GM21423 (cell line): ENCODE measurements at regions not wholly inside any gene's neighbourhood (a gene's known extent, or its start where the extent isn't known, plus 50 kb on each side); places are given as distances from the start of the nearest gene placed in this dataset.
"Not testable (repeated sequence)": the region's sequence is repeated elsewhere in the genome, so short reads cannot be mapped to it uniquely, and the experiment has no call there.

ENCODE experiments used
- ATAC-seq: cut with Tn5 transposase; IDR thresholded peaks from one replicate; pipeline ENCODE4 v1.9.1; 2021; ENCODE audit warnings: mild to moderate bottlenecking, moderate library complexity; ENCODE audit not compliant: unreplicated experiment

DNA sequence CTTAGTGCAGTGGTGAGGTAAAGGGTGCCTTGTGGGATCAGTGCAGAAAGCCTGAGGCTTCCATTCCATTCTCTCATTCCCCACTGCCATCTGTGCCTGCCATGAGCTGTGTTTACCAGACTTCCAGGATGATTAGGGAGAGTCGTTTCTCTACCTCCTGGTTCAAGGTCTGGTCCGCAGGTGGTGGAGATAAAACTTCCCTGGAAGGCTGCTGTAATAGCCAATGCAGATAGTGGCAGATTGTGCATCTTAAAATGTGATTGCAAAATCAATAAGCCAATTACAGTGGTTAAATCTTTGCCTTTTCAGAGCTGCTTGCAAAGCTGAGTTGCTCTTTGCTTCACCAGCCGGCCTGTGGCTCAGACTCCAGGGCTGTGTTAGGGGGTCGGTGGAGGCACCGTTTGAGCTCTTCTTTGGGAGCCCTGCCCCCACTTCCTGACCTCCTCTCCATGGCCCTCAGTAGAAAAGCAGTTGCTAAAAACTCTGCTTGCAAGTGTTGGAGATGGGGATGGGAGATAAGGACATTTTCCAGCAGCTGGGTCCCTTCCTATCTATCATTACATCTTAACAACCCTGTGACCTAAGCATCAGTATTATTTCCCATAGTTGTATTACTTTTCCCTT lies 95.2 kb upstream of the HS6ST1 start:
- no peak for ATAC-seq

DNA sequence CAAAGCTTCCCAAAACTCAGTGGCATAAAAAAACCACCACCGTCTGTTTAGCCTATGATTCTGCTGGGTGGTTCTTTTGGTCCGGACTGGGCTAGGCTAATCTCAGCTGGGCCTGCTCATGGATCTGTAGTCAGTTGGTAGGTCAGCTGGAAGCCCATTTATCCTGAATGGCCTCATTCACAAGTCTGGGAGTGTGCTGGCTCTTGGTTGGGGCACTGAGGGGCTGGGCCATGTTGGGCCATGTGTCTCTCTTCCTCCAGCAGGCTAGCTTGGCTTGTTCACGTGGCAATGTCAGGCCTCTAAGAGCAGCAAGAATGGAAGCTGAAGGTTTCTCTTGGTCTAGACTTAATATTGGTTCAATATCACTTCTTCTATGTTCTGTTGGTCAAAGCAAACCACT lies 95.7 kb upstream of the HS6ST1 start:
- no peak for ATAC-seq

DNA sequence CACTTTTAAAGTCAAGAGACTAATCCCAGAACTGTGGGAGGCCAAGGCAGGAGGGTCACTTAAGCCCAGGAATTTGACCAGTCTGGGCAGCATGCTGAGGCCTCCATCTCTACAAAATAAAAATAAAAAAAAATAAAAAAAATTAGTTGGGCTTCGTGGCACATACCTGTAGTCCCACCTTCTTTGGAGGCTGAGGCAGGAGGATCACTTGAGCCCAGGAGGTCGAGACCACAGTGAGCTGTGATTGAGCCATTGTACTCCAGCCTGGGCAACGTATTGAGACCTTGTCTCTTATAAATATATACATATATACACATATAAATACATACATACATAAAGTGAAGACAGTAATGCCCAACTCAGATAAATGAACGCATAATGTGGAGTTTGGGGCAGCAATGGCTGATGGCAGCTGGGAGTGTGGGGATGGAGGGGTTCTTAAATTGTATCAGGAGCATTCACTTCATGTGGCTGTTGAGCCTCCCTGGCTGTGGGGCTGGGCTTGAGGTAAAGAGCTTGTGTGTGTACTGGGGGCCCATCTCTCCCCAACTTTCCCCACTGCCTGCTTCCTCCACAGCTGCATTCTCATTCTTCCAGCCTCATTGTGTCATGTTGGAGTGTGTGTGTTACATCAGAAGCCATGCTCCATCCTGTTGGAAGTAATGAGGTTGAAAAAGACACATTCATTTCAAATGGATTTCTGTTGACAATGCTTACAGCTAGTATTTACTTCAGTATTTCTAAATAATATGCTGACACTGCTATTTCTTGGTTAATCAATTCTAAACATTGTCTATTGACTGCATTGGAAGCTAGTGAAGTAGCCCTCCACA lies 96.5 kb upstream of the HS6ST1 start:
- ATAC-seq, result no peak

DNA sequence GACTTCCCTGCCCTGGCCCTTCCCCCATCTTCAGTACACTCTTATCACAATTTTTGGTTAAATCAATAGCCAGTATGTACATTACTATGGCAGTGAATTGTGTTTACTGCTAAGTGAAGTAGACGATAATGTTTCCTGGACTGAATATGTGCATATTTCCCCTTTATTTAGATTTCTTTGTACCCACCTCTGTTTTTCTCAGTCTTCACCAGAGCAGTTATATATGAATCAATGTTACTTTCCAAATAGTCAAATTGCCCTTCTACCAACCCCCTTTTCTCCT lies 97.1 kb upstream of the HS6ST1 start:
- no peak for ATAC-seq

DNA sequence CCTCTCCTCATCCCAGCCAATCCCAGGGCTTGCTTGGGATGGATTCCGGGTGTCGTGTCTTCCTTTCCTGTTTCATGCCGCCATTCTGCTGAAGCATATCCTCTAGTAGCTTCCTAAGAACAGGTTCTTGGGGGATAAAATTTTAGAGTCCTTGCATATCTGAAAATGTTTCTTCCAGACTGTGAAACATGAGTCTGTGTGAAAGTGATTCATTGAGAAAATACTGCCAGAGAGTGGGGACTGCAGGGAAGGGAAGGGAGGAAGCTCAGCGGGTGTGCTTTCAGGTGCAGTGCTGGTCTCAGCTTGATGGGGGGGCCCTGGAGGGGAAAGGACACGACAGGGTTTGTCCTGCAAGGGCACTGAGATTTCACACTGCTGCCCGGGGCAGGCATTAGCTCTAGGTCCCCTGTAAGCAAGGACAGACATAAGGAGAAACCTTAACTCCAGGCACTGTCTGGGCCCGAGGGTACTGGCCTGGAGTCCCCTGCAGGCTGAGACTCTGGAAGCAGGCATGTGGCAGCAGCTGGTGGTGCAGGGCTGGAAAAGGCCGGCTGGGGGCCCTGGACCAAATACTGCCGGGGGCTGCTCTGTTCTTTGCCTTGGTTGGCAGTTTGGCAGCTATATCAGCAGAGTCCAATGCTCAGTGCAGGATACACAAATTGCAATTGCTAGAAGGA lies 97.6 kb upstream of the HS6ST1 start:
- no peak for ATAC-seq

DNA sequence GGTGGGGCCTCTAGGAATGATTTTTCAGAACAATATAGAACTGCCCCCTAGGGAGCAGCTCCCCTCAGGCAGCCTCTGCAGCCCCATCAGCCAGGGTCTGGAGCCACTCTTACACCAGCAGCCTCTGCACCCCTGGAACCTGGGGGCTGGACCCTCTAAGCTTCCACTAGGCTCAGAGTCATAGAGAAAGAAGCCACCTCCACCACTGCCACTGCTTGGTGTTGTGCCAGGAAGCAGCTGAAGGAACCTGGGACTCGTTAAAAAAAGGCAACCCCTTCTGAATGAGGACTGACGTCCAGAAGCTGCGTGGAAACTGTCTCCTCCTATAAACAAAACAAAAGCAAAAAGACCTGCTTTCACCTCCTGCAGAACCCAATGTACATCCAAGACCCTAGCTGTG lies 98.1 kb upstream of the HS6ST1 start:
- no peak for ATAC-seq

DNA sequence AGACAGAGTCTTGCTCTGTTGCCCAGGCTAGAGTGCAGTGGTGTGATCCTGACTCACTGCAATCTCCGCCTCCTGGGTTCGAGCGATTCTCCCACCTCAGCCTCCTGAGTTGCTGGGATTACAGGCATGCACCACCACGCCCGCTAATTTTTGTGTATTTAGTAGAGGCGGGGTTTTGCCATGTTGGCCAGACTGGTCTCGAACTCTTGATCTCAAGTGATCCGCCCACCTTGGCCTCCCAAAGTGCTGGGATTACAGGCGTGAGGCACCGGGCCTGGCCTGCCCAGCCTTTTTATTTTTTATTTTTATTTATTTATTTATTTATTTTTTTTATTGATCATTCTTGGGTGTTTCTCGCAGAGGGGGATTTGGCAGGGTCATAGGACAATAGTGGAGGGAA lies 98.6 kb upstream of the HS6ST1 start:
- not testable (repeated sequence) for ATAC-seq

DNA sequence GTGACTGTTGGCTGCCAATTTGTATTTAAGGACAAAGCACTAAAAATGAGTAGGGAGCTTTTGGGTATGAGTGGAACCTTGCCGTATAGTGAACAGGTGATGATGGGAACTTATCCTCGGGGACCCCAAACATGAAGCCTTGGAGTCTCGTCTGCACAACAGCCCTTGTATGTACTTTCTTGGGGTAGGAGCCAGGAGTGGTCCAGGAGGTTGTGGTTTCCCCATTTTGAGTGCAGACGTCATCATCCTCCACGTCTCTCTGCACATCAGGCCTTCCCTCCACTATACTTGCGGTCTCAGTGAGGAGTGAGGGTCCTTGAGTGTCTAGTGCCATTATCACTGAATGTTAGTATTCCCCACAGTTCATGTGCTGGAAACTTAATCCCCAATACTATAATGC lies 101.5 kb upstream of the HS6ST1 start:
- ATAC-seq, result no peak

DNA sequence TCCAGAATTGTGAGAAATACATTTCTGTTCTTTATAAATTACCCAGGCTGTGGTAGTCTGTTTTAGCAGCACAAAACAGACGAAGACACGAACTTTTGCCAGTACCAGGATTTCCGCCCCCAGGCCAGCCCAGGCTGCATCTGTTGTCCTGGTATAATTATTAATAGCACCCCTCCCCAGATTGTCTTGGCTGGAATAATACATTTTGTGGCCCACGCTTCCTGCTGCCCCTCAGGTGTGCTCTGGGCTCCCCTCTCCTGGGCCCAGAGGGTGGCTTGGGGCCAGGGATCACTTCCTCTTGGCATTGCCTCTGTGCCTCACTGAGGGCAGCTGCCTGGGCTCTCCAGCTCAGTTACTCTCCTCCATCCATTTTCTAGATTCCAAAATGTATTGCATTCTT lies 102.1 kb upstream of the HS6ST1 start:
- no peak for ATAC-seq

DNA sequence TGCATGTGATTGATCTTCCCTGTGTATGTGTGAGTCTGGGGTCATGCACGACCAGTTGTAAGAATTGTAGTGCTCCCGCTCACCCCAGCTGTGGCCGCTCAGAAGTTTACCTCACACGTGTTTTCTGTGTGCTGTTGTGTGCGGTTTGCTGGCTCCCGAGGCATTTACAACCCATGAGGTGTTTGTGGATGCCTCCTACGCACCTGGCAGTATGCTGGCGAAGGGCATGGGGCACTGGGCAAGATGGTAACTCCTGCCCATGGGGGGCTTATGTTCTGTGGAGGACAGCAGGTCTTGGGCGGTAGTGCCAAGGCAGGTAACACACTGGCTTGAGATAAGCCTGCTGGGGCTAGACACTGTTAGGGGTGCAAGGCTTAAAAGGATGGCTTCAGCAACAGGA lies 102.6 kb upstream of the HS6ST1 start:
- no peak for ATAC-seq

DNA sequence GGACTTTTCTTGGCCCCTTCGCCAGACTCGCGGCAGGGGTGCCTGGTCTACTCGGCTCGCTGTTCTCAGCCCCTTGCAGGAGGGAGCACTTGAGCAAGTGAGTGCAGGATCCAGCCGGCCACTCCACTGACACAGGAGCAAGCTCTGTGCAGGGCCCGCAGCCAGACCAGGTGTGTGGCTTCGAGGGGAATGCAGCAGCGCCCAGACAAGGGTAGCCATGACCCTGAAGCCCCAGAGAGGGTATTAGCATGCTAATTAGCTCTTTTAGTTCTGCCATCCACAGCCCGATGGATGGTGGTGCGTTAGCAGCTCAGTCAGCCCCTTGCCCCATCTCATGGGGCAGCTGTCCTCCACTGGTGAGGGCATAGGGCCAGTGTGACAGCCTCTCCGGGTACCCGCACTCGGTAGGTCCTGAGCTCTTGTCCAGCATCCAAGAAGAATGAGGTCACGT lies 103.2 kb upstream of the HS6ST1 start:
- no peak for ATAC-seq

DNA sequence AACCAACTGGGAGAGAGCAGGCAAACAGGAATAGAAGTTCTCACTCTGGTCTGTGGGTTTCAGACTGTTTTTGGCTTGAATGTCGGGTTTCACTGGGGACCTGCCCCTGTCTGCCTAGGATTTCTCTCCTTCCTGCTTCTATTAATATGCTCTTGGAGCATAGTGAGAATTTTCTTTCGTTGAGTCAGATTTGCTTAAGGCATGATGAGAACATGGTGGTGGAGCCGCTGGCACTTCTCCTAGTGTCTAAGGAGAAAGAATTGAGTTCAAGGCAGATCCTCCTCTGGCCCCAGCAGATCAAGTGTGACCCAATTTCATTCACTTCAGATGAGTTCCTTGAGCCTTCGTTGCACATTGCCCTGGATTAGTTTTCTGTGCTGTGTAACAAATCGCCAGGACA lies 103.9 kb upstream of the HS6ST1 start:
- ATAC-seq, result no peak

DNA sequence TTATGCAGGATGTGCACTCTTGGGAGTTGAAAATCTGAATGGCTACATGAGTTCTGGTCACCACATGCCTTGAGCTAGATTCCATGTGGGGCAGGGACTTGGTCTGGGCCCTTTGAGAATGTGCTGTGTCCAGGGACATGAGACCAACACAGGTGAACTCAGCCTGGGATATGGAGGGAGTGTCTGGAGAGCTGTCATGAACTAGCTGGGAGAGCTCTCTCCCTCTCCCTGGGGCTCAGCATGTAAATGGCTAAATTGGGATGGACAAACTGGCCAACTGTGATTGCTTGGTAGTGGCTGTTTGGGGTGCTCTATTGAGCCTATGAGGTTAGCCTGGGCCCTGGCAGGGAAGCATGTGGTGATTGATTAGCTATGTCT lies 105.1 kb upstream of the HS6ST1 start:
- no peak for ATAC-seq

DNA sequence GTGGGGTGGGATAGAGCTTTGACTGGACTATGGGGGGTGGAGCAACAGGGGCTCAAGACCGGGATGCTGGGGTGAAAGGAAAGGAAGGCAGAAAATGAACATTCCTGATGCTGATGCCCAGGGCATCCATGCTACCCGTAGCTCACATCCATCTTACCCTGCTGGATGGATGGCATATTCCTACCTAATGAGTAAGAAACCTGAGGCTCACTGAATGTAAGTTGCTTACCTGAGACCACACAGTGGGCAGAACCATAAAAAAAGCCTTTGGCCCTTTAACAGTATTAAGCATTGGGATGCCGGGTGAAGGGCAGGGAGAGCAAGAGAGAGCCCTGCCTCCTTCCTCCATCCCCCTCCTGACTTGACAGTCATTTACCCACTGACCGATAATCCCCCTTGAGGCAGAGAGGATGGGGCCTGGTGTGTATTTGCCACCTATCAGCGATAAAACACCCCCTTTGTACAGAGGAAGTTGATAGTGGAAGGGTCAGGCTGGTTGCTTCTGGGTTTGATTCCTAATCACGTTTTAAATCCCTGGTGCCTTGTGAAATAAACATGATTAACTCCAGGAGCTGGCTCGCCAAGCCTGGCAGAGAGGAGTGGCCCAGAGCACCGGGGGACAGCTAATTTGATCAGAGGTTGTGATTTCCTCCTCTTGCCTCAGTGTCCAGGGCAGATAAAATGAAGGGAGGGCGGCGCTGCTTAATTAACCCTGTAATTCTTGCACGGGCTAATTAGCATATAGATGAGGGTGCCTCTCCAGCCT lies 105.9 kb upstream of the HS6ST1 start:
- ATAC-seq, result no peak

DNA sequence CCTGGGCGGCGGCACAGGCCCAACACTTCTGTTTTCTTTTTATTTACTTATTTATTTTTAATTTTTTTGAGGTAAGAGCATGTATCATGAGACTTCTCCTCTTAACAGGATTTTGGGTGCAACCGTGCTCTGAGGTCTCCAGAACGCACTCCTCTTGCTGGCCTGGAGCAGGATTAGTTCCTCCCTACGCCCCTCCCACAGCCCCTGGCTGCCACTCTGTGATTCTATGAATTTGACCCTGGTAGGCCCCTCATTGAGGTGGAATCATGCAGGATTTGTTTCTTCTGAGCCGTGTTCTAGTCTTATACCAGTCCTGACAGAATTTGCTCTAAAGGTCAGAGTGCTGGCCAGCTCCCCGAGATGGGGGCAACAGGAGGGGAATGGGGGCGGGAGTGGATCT lies 106.5 kb upstream of the HS6ST1 start:
- ATAC-seq, result no peak

DNA sequence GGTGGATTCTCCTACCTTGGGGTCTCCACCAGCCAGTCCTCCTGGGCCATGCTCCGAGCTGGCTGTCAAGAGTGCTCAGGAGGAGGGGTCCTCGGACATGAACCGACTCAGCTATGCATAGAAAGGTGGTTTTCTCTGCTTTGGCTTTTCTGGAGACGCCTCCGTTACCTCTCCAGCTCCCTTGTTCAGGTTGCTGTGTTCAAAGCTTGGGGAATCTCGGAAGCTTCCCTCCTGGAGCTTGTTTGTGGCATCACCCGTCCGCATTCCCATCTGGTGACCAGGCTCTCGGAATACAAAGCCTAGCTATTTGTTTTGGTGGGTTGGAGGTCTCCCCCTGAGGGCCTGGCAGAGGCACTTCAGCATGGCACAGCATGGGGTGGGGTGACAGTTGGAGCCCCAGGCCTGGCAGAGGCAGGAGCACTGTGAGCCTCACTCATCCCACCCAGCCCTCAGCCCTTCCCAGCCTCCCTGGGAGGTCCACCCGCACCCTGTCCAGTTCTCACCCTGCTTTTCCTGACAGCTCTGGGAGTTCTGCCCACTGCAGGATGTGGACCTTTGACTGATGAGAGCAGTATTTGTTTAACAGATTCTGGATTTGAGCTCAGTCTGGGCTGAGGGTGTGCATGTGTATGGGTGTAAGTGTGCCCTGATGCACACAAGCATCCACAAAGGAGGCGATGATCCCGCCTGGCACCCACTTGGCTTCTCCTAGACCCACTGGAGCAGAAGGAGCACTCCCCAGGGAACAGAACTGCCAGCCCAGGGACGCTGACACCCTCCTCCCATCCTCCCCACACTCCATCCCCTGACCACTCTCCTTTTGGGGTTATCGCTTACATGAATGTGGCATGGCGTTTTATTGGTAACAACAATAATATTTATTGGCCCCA lies 107.3 kb upstream of the HS6ST1 start:
- no peak for ATAC-seq

DNA sequence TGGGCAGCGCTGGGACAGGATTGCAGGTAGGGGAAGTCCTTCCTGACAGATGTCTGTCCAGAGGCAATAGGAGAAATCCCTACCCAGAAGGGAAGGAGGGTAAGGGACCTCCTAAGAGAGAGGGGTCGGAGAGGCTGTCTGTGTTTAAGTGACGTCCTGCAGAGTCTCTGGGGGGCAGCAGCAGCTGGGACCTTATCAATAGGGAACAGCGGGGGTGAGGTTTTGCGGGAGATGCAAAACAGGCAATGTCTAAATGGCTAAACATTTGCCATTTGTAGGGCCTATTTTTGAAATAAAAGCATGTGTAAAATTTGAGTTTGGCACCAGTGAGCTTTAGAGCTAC lies 108.7 kb upstream of the HS6ST1 start:
- no peak for ATAC-seq

DNA sequence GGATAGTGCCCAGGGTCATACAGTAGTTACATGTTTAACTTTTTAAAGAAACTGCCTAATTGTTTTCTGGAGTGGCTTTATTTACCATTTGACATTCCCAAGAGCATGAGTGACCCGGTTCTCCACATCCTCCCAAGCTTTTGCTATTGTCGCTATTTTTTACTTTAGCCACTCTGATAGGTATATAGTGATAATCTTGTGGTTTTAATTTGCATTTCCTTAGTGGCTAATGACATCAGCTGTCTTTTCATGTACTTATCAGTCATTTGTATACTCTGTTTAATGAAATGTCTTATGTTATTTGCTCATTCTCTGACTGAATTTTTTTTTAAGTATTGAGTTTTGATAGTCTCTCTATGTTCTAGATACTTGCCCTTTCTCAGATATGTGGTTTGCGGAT lies 109.7 kb upstream of the HS6ST1 start:
- no peak for ATAC-seq

DNA sequence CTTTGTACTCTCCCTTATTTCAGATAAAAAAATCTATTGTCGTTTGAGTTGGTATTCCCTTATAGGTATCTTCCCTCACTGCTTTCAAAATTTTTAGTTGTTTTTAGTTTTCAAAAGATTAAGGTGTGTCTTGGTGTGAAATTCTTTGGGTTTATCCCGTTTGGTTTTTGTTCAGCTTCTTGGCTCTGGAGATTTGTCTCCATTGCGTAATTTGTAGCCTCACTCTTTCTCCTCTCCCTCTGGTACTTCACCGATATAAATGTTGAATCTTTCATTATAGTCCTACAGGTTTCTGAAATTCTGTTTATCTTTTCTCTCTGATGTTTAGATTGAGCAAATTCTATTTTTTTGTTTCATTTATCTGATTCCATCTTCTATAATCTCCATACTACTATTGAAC lies 113.8 kb upstream of the HS6ST1 start:
- no peak for ATAC-seq

DNA sequence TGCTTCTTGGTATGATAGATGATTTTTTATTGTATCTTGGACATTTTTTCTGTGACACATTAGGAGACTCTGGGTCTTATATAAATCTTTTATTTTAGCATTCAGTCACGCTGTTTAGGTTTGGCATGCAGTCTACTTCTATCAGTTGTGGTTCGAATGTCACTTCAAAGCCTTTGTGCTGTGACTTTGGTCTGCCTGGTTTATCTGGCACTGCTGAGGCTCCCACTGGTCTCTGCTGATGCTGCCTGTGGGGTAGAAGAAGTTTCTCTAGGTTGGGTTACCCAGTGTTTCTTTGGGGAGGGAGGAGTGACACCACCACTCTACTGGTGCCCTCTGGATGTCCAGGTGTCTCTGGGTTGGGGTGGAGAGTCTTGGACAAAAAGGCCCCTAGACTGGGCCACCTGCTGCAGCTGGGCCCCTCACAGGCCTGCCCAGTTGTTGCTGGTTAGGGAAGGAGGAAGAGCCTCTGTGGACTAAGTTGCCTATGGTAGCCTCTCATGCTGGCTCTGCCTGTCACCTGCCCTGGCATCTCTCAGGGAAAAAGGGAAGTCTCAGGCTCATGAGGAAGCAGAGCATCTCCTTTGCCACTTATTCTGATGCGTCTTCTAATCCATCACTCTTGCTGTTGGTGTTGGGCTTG lies 115.4 kb upstream of the HS6ST1 start:
- ATAC-seq, result no peak
